OCI-LY1 (cell line): ENCODE measurements at regions not wholly inside any gene's neighbourhood (a gene's known extent, or its start where the extent isn't known, plus 50 kb on each side); places are given as distances from the start of the nearest gene placed in this dataset.

Experiments
- CTCF ChIP-seq: fragments of 200-600 bp; sonication (generic), shearing (Covaris generic); IDR thresholded peaks from 2 replicates; pipeline ENCODE4 v1.5.1; 2017; ENCODE audit warnings: mild to moderate bottlenecking, antibody characterized with exemption, low read length, moderate library complexity, mixed read lengths
- EZH2 ChIP-seq: fragments of 200-600 bp; sonication (generic), shearing (Covaris generic); IDR thresholded peaks from 2 replicates; pipeline ENCODE4 v1.8.0; 2017; ENCODE audit warnings: borderline replicate concordance, mixed run types, mild to moderate bottlenecking, antibody characterized with exemption, low read length, moderate library complexity, mixed read lengths

GRCh38 chr3:176879710-176880109 is 317.6 kb downstream of the TBL1XR1 start:
- TF ChIP-seq CTCF (no peak), EZH2 (no peak)
